ENCODE measurements at regions not wholly inside any gene's neighbourhood (a gene's known extent, or its start where the extent isn't known, plus 50 kb on each side); places are given as distances from the start of the nearest gene placed in this dataset.

DNA sequence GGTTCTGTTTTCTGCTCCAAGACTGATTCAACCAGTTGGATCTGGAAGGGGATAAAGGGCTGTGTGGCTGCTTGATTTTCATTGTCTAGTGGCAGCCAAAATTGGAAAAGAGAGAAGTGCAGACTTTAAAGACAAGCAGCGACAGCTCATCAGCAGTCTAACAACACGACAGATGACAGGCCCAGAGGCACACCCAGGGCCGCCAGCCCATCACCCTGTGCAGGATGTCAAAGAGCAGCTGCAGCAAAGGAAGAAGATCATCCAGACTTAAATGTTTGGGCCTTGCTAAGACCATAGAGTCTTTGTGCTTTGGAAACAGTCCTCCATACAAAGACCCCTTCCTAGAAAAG, 421.0 kb upstream of the KLF12 start:
- TF ChIP-seq, protein P1, sequence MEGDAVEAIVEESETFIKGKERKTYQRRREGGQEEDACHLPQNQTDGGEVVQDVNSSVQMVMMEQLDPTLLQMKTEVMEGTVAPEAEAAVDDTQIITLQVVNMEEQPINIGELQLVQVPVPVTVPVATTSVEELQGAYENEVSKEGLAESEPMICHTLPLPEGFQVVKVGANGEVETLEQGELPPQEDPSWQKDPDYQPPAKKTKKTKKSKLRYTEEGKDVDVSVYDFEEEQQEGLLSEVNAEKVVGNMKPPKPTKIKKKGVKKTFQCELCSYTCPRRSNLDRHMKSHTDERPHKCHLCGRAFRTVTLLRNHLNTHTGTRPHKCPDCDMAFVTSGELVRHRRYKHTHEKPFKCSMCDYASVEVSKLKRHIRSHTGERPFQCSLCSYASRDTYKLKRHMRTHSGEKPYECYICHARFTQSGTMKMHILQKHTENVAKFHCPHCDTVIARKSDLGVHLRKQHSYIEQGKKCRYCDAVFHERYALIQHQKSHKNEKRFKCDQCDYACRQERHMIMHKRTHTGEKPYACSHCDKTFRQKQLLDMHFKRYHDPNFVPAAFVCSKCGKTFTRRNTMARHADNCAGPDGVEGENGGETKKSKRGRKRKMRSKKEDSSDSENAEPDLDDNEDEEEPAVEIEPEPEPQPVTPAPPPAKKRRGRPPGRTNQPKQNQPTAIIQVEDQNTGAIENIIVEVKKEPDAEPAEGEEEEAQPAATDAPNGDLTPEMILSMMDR (IDR thresholded peaks at IDR 0.05), result no peak
- no peak for TF ChIP-seq POLR2A (IDR thresholded peaks at IDR 0.05)

Measured in ovary (tissue), 3 donors.